HG03442 (cell line): ENCODE measurements at regions not wholly inside any gene's neighbourhood (a gene's known extent, or its start where the extent isn't known, plus 50 kb on each side); places are given as distances from the start of the nearest gene placed in this dataset.
"Not testable (repeated sequence)": the region's sequence is repeated elsewhere in the genome, so short reads cannot be mapped to it uniquely, and the experiment has no call there.

Experiments
- ATAC-seq: cut with Tn5 transposase; IDR thresholded peaks from one replicate; pipeline ENCODE4 v1.9.1; 2021; ENCODE audit warnings: mild to moderate bottlenecking, moderate library complexity; ENCODE audit not compliant: unreplicated experiment

DNA sequence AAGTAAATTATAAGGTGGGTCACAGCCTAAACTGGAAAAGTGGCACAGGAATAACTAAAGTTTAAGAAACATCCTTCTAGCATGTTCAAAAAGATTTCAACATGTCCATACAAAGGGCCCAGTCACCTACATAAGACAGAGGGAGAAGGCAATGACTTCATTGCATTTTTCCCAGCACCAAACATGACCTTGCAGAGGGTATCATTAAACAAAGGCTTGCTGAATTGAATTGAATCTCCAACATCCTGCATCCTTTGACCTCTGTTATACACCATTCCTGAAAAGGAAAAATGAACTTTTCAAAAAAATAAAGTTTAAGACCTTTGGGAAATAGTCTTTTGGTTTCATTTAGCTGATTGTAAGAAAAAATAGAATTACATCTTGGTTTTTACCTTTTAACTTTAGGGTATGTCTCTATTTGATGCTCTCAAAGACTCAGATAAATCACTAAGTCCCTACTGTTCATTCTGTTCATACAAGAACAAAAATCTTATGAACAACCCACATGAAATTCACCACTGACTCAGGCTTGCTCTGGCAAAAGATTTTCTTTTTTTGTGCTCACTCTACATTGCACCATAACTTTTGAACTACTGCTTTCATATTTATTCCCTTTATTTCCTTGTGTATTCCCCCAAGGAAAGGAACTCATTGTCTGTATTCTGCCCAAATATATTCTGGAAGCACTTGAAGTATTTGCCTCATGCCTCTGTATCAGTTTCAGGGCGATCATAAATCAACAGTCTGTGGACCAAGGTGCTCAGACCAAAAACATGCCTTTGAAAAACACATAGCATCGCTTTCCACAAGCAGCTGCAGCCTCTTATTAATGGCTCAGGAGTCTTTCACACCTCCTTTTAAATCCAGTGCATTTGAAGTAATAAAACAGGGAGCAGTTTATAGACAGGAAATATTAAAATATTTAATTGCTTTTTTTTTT, 121.7 kb downstream of the DUSP6 start:
- ATAC-seq, result no peak

DNA sequence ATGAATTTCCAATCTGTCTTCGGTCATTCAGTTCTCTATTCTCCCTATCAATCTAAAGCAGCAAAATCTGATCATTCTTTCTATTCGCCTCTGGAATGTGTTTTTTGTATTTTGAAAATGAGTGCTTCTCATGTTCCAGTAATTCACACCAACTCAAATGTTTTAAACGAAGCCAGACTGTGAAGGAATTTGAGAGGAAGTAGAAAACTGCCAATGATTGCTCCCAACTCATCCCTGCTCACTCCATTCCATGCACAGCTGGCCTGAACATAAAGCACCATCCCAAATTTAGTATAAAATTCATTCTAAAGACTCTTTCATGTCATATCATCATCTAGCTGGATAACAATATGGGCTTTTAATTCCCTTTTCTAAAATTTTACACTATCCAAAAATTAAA, 123.8 kb downstream of the DUSP6 start:
- no peak for ATAC-seq

DNA sequence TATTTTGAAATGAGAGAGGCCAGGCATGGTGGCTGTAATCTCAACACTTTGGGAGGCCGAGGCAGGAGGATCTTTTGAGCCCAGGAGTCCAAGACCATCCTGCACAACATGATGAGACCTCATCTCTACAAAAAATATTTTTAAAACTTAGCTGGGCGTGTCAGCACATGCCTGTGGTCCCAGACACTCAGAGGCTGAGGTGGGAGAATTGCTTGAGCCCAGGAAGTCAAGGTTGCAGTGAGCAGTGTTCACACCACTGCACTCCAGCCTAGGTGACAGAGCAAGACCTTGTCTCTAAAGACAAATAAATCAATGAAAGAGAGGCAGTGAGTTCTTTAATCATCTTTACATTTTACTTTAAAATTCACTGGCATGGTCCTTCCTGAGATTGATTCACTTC, 124.5 kb downstream of the DUSP6 start:
- no peak for ATAC-seq

DNA sequence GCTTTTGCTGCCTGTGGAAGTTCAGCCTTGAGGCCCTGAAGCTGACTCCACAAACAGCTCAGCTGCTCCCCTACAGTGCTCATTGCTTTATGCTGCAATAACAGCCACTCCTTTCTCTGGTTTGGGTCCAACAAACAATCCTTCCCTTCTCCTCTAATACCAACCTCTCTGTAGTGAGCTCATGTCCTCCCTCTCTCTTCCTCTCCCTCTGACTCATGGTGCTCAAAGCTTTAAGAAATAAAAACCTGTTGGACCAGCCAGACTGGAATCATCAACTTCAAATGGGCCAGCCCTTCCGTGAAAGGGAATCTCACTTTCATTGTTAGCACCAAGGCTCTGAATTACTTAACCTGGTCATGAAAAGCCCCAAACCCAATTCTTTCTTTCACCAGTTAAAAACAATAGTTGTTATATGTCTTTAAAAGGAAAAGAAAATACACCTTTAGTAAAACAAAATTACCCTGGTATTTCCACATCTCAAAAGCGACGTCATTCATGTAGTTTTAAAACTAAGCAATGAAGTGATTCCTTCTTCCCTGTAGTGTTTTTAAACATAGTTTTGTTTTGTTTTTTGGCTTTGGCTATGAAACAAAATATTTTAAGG, 126.4 kb downstream of the DUSP6 start:
- peak; percentile 46 for ATAC-seq

DNA sequence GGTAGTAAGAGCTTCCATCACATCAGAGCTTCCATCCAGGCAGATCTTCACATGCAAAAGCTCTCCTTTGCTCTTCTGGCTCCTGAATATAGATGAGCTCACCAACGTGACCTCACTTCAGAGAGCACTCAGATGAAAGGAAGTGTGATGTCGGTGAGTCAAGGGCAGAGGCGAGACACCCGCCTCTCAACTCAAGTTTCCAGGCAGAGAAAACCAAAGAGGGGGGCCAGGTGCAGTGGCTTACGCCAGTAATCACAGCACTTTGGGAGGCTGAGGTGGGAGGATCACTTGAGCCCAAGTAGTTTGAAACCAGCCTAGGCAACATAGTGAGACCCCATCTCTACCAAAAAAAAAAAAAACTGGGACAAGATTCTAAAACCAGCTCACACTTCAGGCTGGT, 126.9 kb downstream of the DUSP6 start:
- peak; percentile 46 for ATAC-seq

DNA sequence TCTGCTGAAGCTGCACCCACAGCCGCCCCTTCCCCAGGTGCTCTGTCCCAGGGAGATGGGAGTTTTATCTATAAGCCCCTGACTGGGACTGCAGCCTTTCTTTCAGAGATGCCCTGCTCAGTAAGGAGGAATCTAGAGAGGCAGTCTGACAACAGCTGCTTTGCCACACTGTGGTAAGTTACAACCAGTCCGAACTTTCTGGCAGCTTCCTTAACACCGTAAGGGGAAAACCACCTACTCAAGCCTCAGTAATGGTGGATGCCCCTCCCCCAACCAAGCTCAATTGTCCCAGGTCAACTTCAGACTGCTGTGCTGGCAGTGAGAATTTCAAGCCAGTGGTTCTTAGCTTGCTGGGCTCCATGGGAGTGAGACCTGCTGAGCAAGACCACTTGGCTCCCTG, 129.7 kb downstream of the DUSP6 start:
- not testable (repeated sequence) for ATAC-seq

DNA sequence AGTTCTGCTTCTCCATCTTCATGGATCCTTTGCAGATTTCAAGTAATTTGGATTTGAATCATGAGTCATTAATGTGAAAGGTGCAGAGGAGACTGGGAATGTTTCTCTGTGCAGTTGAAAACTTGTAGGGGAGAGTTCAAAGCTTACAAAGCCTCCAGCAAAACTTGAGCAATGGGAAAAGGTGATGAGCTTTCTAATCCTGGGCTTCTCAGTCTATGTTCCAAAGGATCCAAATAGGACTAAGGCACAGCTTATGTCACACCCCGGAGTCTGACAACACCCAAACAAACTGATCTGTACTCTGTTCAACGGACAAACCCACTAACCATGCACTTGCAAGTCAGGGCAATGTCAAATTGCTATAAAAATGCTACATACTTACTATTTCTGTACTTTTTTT, 134.8 kb downstream of the DUSP6 start:
- ATAC-seq, result no peak

DNA sequence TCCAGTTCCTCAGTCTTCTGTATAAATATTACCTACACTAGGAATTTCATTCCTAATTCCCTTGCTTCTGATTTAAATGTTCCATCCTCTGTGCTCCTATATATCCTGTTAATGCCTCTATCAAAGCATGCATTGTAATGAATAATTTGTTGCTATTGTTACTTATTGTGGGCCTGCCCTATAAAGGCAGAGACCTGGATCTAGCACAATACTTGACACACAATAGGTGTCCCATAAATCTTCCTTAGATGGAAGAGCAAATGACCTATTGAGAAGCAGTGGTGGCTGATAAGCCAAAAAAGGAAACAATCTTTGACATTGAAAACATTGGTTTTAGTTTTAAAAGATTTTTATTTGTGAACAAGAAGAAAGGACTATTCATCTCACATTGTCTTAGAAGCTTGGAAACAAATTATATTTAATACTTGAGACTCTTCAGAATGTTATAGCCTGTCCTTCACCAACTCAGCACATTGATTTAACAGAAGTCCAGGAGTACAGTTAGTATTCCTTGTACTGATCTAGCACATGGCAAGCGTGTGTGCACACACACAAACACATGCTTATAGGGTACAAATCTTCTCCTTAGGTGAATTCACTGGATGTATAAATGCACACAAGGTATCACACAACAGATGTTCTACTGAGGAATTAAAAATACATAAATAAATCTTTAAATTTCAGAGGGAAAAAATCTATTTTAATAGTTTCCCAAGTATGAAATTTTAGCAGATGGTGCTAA, 135.9 kb downstream of the DUSP6 start:
- no peak for ATAC-seq

DNA sequence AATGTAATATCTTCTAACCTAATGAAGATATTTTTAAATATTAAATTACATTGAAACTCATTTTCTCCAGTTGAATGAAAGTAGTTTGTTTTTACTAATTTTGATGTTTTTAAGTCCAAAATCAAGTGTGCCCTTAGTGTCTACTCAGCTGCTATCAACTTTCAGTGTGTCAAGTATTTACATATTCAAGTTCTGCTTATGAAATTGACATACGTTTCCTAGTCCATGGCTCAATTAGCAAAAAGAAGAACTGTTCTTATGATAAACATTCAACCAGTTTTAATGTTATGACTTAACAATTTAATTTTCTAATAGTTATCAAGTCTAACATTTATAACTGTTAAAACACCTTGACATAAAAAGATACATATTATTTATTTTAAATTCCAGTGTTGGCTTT, 137.1 kb downstream of the DUSP6 start:
- no peak for ATAC-seq

DNA sequence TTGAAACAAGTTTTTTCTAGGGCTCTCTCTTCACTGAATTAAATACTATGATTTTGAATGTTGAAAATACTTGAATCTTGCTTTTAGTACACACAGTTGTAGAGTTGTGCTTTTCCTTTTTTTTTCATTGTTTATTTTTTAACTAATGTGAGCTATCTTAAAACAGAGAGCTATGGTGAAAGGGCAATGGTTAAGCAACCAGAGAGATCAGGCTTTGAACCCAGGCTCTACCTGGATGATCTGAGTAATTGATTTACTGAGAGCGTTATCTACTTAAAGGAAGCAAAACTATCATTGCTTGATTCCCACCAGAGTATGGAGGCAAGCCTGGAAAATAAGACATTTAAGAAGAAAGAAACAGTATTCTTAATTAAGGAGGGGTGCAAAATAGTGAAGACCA, 138.6 kb downstream of the DUSP6 start:
- no peak for ATAC-seq

DNA sequence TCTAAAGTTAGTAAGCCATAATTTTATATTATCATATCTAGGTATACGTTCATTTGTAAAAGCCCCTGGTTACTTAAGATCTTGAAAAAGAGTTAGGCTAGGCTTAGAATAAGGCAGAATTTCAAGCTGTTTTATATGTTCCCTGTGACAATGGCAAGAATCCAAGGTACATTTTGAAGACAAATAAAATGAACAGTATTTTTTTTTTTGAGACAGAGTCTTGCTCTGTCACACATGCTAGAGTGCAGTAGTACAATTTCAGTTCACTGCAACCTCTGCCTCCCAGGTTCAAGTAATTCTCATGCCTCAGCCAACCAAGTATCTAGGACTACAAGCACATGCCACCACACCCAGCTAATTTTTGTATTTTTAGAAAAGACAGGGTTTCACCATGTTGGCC, 139.2 kb downstream of the DUSP6 start:
- ATAC-seq, result no peak

DNA sequence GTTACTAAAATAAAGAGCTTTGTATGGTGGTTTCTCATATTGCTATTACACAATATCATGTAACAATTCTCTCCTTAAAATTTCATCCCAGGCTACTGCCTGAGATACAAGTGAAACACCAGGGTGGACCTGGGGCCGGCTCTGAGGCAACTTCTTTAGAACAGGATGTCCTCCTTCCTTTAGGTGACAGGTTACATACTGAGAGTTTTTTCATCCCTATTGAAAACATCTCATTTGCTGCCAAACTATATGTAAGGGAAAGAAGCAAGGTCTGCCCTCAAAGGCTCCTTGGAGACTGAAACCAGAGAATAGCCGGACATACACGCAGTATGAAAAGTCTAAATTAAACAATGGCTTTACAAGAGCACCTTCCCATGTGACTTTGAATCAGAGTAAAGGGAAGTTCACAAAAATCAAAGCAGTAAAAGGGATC, 139.9 kb downstream of the DUSP6 start:
- ATAC-seq, result no peak

DNA sequence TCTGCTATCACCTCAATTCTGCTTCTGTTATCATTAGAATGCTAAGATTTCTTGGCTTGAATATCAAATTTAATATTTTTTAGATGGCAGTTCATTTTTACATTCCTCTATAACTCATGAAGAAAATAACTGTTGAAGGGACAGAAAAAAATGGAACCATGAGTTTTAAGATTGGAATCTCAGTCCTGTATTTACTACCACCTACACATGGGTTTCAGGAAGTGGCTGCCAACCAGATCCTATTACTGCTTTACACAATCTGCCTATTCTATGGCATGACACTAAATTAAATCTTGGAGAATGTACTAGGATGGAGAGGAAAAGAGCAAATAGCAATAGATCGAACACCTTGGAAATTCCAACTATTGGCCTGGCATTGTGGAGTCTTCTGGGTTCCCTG, 140.8 kb downstream of the DUSP6 start:
- ATAC-seq, result no peak

DNA sequence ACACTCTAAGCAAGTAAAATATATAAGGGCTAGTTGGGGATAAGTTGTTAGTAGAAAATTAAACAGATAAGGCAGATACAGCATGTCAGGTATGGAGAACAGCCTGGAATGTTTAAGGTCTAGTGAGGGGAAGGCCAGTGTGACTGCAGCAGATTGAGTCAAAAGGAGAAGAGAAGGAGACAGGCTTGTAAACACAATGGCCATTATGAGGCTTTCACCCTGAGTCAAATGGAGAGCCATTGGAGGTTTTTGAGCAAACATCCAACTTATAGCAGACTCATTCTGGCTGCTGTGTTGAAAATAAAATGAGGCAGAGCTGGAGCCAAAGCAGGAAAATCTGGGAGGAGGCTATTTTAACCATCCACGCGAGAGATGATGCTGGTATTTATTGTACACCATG, 142.0 kb downstream of the DUSP6 start:
- no peak for ATAC-seq

DNA sequence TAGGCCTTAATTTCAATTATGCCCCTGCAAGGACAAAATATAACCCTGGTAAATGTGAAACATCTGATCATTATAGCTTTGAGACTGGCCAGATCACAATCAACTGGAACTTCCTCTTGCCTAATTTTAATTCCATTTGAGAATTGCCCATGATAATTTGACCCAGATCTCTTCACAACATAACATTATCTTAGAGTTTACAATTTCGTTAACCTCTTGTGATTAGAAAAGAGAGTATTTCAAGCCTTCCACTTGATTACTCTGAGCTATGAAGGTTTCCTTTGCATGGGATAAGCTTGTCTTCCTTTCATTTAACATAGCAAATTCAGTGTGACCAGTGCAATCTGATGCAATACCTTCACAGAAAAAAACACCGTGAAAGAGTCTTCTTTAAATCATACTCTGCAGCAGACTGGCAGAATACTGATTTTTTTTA, 143.6 kb downstream of the DUSP6 start:
- ATAC-seq, result no peak

DNA sequence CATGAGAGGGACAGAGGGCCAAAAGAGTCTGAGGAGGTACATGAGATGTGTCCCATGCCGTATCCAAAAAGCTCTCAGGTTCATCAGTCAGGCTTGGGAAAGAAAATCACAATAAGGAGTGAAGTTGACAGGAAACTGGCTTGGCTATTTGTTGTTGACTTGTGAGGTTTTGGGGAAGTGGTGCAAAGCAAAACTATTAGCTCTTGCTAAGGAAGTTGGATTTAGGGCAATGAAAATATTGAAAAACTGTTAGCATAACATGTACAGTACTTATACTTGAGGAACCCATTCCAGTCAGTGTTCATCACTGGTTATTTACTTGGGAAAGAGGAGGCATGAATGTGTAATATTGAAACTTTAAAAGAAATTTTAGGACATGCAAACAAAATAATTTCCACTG, 145.9 kb downstream of the DUSP6 start:
- no peak for ATAC-seq

DNA sequence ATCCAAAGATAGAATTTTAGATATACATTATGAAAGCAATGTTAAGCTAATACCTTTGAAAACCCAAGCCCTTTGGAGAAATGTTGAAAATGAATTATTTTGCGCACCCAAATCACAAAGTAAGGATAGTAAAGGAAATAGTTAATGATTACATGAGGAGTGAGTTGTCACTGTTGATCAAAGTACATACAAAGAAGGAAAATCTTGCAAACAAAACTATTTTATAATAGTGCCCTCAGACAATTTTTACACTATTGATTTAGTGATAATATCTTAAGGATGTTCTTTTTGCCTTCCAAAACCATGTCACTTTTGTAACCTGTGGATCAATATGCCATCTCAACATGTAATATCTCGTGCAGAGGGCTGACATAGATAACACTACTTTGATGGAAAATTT, 146.8 kb downstream of the DUSP6 start:
- ATAC-seq, result no peak

DNA sequence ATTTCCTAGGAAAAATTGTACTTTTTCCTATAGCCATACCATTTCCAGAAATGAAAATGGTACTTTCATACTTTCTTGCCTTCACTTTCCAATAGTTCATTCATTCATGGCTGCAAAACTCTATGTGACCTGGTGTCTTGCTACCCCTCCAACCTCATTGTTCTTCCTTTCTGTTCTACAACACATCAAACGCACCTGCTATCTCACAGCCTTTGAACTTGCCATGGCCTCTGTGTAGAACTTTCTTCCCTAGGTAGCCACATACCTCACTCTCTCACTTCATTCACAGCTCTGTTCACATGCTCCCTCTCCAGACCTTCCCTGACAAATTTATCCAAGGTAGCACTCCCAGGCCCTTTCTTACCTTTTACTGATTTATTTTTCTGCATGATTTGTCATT, 149.2 kb downstream of the DUSP6 start:
- no peak for ATAC-seq

DNA sequence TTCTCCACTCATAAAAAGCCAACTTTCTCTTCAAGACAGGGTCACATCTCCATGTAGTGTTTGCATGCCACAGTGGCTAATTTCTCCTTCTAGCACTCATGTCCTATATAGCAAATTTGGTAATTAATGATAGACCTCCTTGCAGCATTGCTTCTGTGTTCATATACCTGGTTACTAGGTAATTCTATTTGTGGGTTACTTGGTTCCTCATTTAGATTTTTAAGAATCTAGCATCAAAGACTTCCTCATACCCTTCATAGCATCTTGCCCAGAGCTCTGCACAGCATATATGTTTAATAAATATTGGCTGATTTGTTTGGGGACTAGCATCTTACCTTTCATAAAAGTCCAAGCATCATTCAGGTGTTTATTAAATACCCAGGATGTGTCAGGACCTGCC, 152.1 kb downstream of the DUSP6 start:
- no peak for ATAC-seq

DNA sequence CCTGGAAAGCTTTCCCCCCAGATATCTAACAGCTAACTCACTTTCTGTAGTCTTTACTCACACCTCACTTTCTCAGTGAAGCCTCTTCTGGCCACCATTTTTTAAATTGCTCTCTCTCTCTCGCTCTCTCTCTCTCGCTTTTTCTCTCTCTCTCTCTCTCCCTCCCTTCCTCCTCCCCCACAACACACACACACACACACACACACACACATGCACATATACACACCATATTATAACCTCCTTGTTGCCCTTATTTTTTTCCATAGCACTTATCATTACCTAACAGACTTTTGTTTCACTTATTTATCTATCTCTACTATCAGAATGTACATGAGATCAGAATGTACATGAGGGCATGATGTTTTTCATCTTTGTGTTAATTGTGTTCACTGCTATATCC, 156.8 kb downstream of the DUSP6 start:
- ATAC-seq, result no peak

DNA sequence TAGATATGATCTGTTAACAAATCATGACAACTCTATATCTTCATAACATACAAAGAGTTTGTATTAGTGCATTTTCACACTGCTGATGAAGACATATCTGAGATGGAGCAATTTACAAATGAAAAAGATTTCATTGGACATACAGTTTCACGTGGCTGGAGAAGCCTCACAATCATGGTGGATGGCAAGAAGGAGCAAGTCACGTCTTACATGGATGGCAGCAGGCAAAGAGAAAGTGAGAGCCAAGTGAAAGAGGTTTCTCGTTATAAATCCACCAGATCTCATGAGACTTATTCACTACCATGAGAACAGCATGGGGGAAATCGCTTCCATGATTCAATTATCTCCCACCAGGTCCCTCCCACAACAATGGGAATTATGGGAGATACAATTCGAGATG, 157.6 kb downstream of the DUSP6 start:
- no peak for ATAC-seq

DNA sequence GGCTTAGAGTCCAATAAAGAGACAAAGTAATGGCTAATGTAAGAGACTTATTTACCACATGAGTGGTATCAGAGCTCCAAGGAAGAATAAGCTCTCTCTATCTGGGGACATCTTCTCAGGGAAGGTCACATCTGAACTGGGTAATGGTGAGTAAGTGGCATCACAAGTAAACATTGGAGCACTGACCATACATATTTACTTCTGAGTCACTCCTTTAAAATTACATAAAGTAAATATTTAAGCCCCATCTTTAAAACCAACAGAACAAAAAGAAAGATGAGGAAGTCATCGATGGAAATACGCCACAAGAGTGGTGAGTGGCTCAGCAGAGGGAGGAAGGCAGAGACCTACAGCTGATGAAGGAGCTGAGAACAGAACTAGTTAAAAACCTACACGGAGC, 159.9 kb downstream of the DUSP6 start:
- ATAC-seq, result no peak
